ENCODE measurements at regions not wholly inside any gene's neighbourhood (a gene's known extent, or its start where the extent isn't known, plus 50 kb on each side); places are given as distances from the start of the nearest gene placed in this dataset.

- no peak overlapping the region for H3K4me3 ChIP-seq (ENCODE audit: extremely low read depth in 1 of 4, insufficient read depth in 2 of 4, low read depth in 3 of 4, low read length in 4 of 4)
- no peak overlapping the region for H4K8ac ChIP-seq (ENCODE audit: extremely low read depth, insufficient read depth, low read length)
- TF ChIP-seq RBBP5 (IDR thresholded peaks at IDR 0.05; ENCODE audit: borderline replicate concordance, low read depth, low read length) (no peak), GTF2F1 (IDR thresholded peaks at IDR 0.05; ENCODE audit: borderline replicate concordance, low read depth, low read length) (no peak), HDAC2 (IDR thresholded peaks at IDR 0.05; ENCODE audit: borderline replicate concordance in 1 of 2, low read depth in 2 of 2, low read length in 2 of 2) (no peak), CBX8 (IDR thresholded peaks at IDR 0.05; ENCODE audit: borderline replicate concordance, low read depth, low read length) (no peak), POLR2AphosphoS5 (IDR thresholded peaks at IDR 0.05; ENCODE audit: low read depth, low read length) (no peak)
- TF ChIP-seq, protein P1, sequence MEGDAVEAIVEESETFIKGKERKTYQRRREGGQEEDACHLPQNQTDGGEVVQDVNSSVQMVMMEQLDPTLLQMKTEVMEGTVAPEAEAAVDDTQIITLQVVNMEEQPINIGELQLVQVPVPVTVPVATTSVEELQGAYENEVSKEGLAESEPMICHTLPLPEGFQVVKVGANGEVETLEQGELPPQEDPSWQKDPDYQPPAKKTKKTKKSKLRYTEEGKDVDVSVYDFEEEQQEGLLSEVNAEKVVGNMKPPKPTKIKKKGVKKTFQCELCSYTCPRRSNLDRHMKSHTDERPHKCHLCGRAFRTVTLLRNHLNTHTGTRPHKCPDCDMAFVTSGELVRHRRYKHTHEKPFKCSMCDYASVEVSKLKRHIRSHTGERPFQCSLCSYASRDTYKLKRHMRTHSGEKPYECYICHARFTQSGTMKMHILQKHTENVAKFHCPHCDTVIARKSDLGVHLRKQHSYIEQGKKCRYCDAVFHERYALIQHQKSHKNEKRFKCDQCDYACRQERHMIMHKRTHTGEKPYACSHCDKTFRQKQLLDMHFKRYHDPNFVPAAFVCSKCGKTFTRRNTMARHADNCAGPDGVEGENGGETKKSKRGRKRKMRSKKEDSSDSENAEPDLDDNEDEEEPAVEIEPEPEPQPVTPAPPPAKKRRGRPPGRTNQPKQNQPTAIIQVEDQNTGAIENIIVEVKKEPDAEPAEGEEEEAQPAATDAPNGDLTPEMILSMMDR (IDR thresholded peaks at IDR 0.05; ENCODE audit: control extremely low read depth in 1 of 3, insufficient read depth in 1 of 3, low read depth in 1 of 3, low read length in 3 of 3): no peak
- H3K4me1 ChIP-seq (replicated peaks in 1 of 4; ENCODE audit: control insufficient read depth in 3 of 4, insufficient read depth in 4 of 4, low read length in 3 of 4): peaks cover 0 to 11% (median 2%) of the 10 kb centered on the region in 4 experiments; a peak in 4 of 7 replicates
- H2BK15ac ChIP-seq (ENCODE audit: low read length): no peak overlapping the region
- ChIA-PET CTCF (ENCODE audit: partially characterized antibody) (interaction anchor here (1.3 kb wide), 1 partner anchor 22 kb away, joined by 4 read pairs; no protein-coding TSS in a partner anchor), POLR2A (ENCODE audit: partially characterized antibody) (interaction anchor here (0.6 kb wide), 1 partner anchor 532 kb away, joined by 3 read pairs; no protein-coding TSS in a partner anchor)
- no peak overlapping the region for H2AFZ ChIP-seq (ENCODE audit: low read length)
- no peak overlapping the region for H2BK20ac ChIP-seq (ENCODE audit: low read length)
- H2BK5ac ChIP-seq (ENCODE audit: low read depth, low read length): no peak overlapping the region
- H3K4ac ChIP-seq (replicated peaks; ENCODE audit: insufficient read length, low read depth, low read length): no peak overlapping the region
- H3K56ac ChIP-seq (replicated peaks; ENCODE audit: insufficient read length, low read depth, low read length): no peak overlapping the region
- H3K14ac ChIP-seq (ENCODE audit: insufficient read length): no peak overlapping the region
- no peaks in the 10 kb centered on the region for H3K9me3 ChIP-seq (ENCODE audit: insufficient read depth in 2 of 2, low read depth in 1 of 2, low read length in 1 of 2)
- DNase-seq (ENCODE audit: low read depth in 1 of 2, low spot score in 2 of 2): no peak
- H4K91ac ChIP-seq (replicated peaks; ENCODE audit: insufficient read length, low read length): no peak overlapping the region
- no peak overlapping the region for H3K18ac ChIP-seq (ENCODE audit: extremely low read depth, low read length)
- H2AK5ac ChIP-seq (ENCODE audit: low read depth, low read length): no peak overlapping the region
- no peak overlapping the region for H2BK120ac ChIP-seq (replicated peaks; ENCODE audit: low read depth, low read length)
- peaks cover 0 to 10% (median 4%) of the 10 kb centered on the region in 4 experiments; a peak in 2 of 7 replicates for H3K27me3 ChIP-seq (replicated peaks in 1 of 4; ENCODE audit: control insufficient read depth in 3 of 4, extremely low read depth in 1 of 4, insufficient read depth in 3 of 4, low read length in 3 of 4)
- H4K5ac ChIP-seq (ENCODE audit: insufficient read length, low read depth, low read length): no peak overlapping the region
- no peak overlapping the region for H3K27ac ChIP-seq (ENCODE audit: low read depth, low read length)
- H3K79me2 ChIP-seq (ENCODE audit: control insufficient read depth in 1 of 2, insufficient read depth in 2 of 2, low read length in 2 of 2): no peaks in the 10 kb centered on the region
- no peaks in the 10 kb centered on the region for H3K79me1 ChIP-seq (ENCODE audit: low read depth, low read length)
- no peak overlapping the region for H3K4me2 ChIP-seq (ENCODE audit: insufficient read depth in 1 of 2, low read depth in 2 of 2, low read length in 2 of 2)
- no peak for FAIRE-seq
- peaks cover 9% of the 10 kb centered on the region for H3K23me2 ChIP-seq (ENCODE audit: low read depth, low read length)
- H4K20me1 ChIP-seq (replicated peaks in 1 of 2; ENCODE audit: control insufficient read depth in 1 of 2, insufficient read depth in 2 of 2, low read length in 2 of 2): no peaks in the 10 kb centered on the region
- H2BK12ac ChIP-seq (ENCODE audit: low read depth, low read length): no peak overlapping the region
- no peak overlapping the region for H3K9ac ChIP-seq (replicated peaks in 1 of 4; ENCODE audit: extremely low read depth in 1 of 4, low read depth in 3 of 4, low read length in 3 of 4)
- H3K23ac ChIP-seq (ENCODE audit: insufficient read length): no peak overlapping the region
- no peaks in the 10 kb centered on the region for H3K36me3 ChIP-seq (ENCODE audit: control insufficient read depth in 2 of 4, insufficient read depth in 4 of 4, low read length in 3 of 4)
- 90% methylated on average over 5 of the region's 5 CpGs; no CpG with 5 or more reads in 1 of the 2 experiments for WGBS, 2 experiments (ENCODE audit: extremely low coverage in 1 of 2, insufficient coverage in 1 of 2, insufficient read length in 1 of 2, insufficient replicate concordance in 2 of 2, low coverage in 1 of 2, low lambda C conversion rate in 2 of 2, missing lambda C conversion rate in 1 of 2)
These were observed 63.5 kb upstream of the HDDC2 start for GRCh38 chr6:125365230-125365629.

All from H1 (cell line).